Cardiac muscle cell (in vitro differentiated cells and primary cell): ENCODE measurements at regions not wholly inside any gene's neighbourhood (a gene's known extent, or its start where the extent isn't known, plus 50 kb on each side); places are given as distances from the start of the nearest gene placed in this dataset.

Source experiments
- DNase-seq, 2 donors: peaks; one replicate each; pipeline versions ENCODE4 v3.0.0 to v3.0.0-alpha.2; 2010 to 2017; ENCODE audit warnings: low read depth in 1 of 2, low spot score in 1 of 2
- H3K27ac ChIP-seq: fragments of 200-600 bp; sonication (generic); 2 replicates; pipeline ENCODE4 v1.5.1; 2016
- H3K27me3 ChIP-seq: fragments of 200-600 bp; sonication (generic); 2 replicates; pipeline ENCODE4 v1.6.0; 2016; ENCODE audit warnings: control low read depth
- H3K36me3 ChIP-seq: fragments of 200-600 bp; sonication (generic); 2 replicates; pipeline ENCODE4 v1.5.1; 2016; ENCODE audit warnings: control low read depth
- H3K4me1 ChIP-seq: fragments of 200-600 bp; sonication (generic); 2 replicates; pipeline ENCODE4 v1.8.1; 2017; ENCODE audit warnings: low read depth, mild to moderate bottlenecking, mixed run types
- H3K4me3 ChIP-seq: fragments of 200-600 bp; sonication (generic); 2 replicates; pipeline ENCODE4 v1.5.1; 2016; ENCODE audit warnings: mild to moderate bottlenecking
- H3K9me3 ChIP-seq: fragments of 200-600 bp; sonication (generic); 2 replicates; pipeline ENCODE4 v1.5.1; 2017; ENCODE audit warnings: low read depth, mild to moderate bottlenecking, control low read depth
- TF ChIP-seq, protein P1 (sequence below): IDR thresholded peaks from 2 replicates; pipeline ENCODE4 v1.5.1; 2012; ENCODE audit warnings: low read depth, mild to moderate bottlenecking, low read length

DNA sequence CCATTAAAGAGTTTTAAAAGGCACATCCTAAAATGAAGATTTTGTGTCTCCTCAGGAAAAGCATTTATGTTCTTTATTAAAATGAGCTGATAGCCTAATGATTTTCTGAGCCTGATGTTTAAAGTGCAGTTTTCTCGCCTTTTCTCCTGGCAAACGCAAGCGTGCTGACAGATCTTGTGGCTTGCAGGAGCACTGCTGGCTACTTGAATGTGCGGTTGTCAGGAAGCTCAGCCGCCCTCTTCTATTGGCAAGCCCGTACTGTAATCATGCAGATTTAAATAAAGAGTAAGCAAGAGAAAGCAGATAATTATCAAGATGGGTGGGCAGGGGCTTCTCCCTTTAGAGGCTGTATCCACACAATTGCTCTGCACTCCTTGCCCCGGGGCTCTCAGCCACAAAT lies 139.5 kb upstream of the SPHKAP start:
- TF ChIP-seq, protein P1, sequence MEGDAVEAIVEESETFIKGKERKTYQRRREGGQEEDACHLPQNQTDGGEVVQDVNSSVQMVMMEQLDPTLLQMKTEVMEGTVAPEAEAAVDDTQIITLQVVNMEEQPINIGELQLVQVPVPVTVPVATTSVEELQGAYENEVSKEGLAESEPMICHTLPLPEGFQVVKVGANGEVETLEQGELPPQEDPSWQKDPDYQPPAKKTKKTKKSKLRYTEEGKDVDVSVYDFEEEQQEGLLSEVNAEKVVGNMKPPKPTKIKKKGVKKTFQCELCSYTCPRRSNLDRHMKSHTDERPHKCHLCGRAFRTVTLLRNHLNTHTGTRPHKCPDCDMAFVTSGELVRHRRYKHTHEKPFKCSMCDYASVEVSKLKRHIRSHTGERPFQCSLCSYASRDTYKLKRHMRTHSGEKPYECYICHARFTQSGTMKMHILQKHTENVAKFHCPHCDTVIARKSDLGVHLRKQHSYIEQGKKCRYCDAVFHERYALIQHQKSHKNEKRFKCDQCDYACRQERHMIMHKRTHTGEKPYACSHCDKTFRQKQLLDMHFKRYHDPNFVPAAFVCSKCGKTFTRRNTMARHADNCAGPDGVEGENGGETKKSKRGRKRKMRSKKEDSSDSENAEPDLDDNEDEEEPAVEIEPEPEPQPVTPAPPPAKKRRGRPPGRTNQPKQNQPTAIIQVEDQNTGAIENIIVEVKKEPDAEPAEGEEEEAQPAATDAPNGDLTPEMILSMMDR, result no peak
- peaks cover 20% of the 10 kb centered on the region for H3K4me1 ChIP-seq
- no peak overlapping the region for H3K4me3 ChIP-seq
- H3K27me3 ChIP-seq, result no peaks in the 10 kb centered on the region
- no peak overlapping the region for H3K27ac ChIP-seq
- DNase-seq, result no peak
- no peaks in the 10 kb centered on the region for H3K9me3 ChIP-seq
- H3K36me3 ChIP-seq, result no peaks in the 10 kb centered on the region

DNA sequence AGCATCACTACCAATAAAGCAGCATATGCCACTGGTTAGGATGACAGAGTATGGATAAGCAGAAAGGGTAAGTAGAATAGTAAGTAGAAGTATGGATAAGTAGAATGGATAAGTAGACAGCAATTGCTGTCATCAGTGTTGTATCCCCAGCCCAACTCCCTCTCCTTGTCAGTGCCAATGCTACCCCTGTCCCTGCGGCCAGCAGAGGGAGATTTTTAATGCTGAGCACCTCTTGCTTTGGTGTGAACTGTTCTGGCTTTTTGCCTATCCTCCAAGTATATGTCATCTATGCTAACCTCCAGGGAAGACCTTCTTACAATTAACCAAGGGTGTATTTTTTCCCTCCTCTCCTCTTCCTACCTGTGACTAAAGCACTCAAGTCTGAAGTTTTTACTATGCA lies 136.7 kb upstream of the SPHKAP start:
- DNase-seq, result peak; percentile 7 to 71
- TF ChIP-seq, protein P1, result no peak
- Histone ChIP-seq H3K4me3 (no peak overlapping the region), H3K36me3 (no peaks in the 10 kb centered on the region), H3K27ac (peak overlapping the region; percentile 29), H3K4me1 (peaks cover 20% of the 10 kb centered on the region), H3K27me3 (no peaks in the 10 kb centered on the region), H3K9me3 (no peaks in the 10 kb centered on the region)

DNA sequence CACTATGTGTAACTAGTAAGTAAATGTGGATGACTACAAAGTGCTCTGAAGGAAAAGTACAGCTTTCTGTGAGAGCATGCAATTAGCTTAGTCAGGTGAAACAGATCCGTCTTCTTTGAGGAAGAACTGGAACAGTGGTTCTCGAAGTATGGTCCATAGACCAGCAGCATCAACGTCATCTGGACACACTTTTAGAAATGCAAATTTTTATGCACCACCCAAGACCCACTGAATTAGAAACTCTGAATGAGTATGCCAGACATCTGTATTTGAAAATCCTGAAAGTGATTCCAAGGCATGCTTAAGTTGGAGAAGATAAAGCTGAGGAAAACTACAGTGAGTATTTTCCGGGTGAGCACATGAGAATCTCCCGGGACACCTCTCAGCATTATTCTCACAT lies 130.7 kb upstream of the SPHKAP start:
- no peak overlapping the region for H3K27ac ChIP-seq
- H3K36me3 ChIP-seq, result no peaks in the 10 kb centered on the region
- H3K4me1 ChIP-seq, result no peaks in the 10 kb centered on the region
- no peaks in the 10 kb centered on the region for H3K27me3 ChIP-seq
- no peaks in the 10 kb centered on the region for H3K9me3 ChIP-seq
- H3K4me3 ChIP-seq, result no peak overlapping the region
- TF ChIP-seq, protein P1, result no peak
- DNase-seq, result no peak

DNA sequence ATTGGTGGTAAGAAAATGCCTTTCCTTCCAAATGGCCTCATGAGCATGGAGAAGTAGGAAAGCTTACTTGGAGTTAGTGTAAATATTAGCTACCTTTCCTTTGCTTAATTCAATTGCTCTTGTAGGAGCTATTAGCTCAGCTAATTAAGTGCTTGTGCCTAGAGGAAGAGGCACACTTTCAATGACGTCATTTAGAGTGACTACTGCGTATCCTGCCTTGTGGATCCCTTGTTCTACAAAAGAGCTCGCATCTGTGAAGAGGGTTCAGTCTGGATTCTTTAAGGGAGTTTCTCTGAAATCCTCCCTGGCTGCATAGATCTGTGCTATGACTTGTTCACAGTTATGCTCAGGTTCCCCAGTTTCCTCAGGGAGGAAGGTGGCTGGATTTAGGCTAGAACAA lies 122.5 kb upstream of the SPHKAP start:
- H3K36me3 ChIP-seq, result no peaks in the 10 kb centered on the region
- TF ChIP-seq, protein P1, result no peak
- no peak for DNase-seq
- no peaks in the 10 kb centered on the region for H3K27me3 ChIP-seq
- no peaks in the 10 kb centered on the region for H3K4me1 ChIP-seq
- no peak overlapping the region for H3K4me3 ChIP-seq
- H3K9me3 ChIP-seq, result no peaks in the 10 kb centered on the region
- no peak overlapping the region for H3K27ac ChIP-seq

DNA sequence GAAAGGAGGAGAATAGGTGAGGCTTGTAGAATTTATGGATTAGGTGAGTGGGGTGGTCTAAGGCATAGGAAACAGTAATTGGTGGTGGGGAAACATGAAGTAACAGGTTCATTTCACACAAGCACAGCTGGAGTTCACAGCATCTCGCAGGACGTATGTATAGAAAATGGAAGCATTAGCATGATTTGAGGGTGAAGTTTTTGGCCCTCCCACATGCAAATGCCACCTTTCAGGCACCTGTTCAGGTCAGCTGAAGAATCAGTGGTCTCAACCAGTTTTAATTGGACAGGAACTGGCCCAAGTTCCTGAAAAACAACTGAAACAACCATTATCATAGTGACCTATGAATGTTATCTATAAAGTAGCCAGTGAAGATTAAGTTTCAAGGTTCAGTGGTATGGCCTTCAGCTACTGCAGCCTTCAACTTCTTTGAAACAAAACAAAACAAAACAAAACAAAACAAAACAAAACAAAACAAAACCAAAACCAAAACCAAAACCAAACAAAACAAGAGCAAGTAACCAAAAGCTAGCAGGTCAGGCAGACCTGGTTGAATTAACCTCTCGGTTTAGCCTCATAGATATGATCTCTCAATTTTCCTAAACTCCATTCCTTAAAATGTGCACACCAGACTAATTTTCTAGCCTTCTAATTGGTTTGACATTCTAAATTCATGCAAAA lies 102.1 kb upstream of the SPHKAP start:
- DNase-seq, result no peak
- TF ChIP-seq, protein P1, result no peak
- Histone ChIP-seq H3K36me3 (no peaks in the 10 kb centered on the region), H3K4me3 (no peak overlapping the region), H3K27ac (no peak overlapping the region), H3K4me1 (no peaks in the 10 kb centered on the region), H3K27me3 (no peaks in the 10 kb centered on the region), H3K9me3 (no peaks in the 10 kb centered on the region)

DNA sequence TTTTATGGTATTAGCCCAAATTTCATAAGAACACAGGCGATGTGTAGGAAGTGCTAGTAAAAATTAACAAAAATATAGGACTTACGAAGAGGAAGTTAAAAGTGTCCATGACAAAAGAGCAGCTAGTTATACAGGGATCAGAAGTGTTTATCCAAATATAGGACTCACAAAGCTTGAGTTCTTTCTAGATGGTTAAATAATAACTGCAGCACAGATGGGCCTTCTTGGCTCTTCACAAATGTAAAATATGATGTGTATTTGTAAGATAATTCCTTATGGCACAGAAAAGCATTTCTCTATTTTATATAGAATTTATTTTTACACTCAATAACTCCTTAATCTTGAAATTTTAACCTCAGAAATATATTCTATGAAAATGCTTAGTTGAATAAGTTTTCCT lies 100.9 kb upstream of the SPHKAP start:
- Histone ChIP-seq H3K4me3 (no peak overlapping the region), H3K27me3 (no peaks in the 10 kb centered on the region), H3K36me3 (no peaks in the 10 kb centered on the region), H3K4me1 (no peaks in the 10 kb centered on the region), H3K27ac (no peak overlapping the region), H3K9me3 (no peaks in the 10 kb centered on the region)
- TF ChIP-seq, protein P1, result no peak
- DNase-seq, result no peak
